ENCODE measurements at regions not wholly inside any gene's neighbourhood (a gene's known extent, or its start where the extent isn't known, plus 50 kb on each side); places are given as distances from the start of the nearest gene placed in this dataset.

- DNase-seq, result no peak
- Histone ChIP-seq H3K4me1 (ENCODE audit: control insufficient read depth in 1 of 2, insufficient read depth in 2 of 2, low read depth in 1 of 2, low read length in 1 of 2) (no peaks in the 10 kb centered on the region), H3K27me3 (ENCODE audit: insufficient read depth) (no peaks in the 10 kb centered on the region), H3K9me2 (no peaks in the 10 kb centered on the region), H3K27ac (ENCODE audit: low read depth in 2 of 2, low read length in 1 of 2) (no peak overlapping the region), H3F3A (replicated peaks; ENCODE audit: insufficient read depth) (no peaks in the 10 kb centered on the region), H2AFZ (ENCODE audit: low read depth) (no peak overlapping the region), H3K36me3 (replicated peaks in 1 of 2; ENCODE audit: control insufficient read depth in 1 of 2, insufficient read depth in 2 of 2, low read length in 1 of 2) (no peaks in the 10 kb centered on the region), H3K9me3 (no peaks in the 10 kb centered on the region), H3K4me2 (no peak overlapping the region), H3K79me2 (ENCODE audit: insufficient read depth) (no peaks in the 10 kb centered on the region), H3K4me3 (ENCODE audit: low read depth in 2 of 2, low read length in 1 of 2) (no peak overlapping the region), H4K20me1 (ENCODE audit: insufficient read depth) (no peaks in the 10 kb centered on the region), H3K9ac (no peak overlapping the region)
- TF ChIP-seq GABPA (IDR thresholded peaks at IDR 0.05; ENCODE audit: low read depth), result no peak
- no peak for TF ChIP-seq YY1 (IDR thresholded peaks at IDR 0.05; ENCODE audit: low read depth)
- no peak for TF ChIP-seq RXRA (IDR thresholded peaks at IDR 0.05; ENCODE audit: borderline replicate concordance, low read depth)
- no peak for TF ChIP-seq USF2 (IDR thresholded peaks at IDR 0.05; ENCODE audit: borderline replicate concordance, low read depth, low read length)
- TF ChIP-seq TCF12 (IDR thresholded peaks at IDR 0.05), result no peak
- CTCF ChIA-PET, result interaction anchor here (1.1 kb wide), 1 partner anchor 44 kb away, joined by 3 read pairs; no protein-coding TSS in a partner anchor
- POLR2A ChIA-PET, result no interaction called here
- WGBS (ENCODE audit: low lambda C conversion rate), result 9% methylated on average over 4 of the region's 4 CpGs
Measured at GRCh38 chr15:95303713-95304112, 1026.8 kb upstream of the NR2F2 start.

- H3K4me3 ChIP-seq (ENCODE audit: low read depth in 2 of 2, low read length in 1 of 2), result no peak overlapping the region
- H3K9ac ChIP-seq, result no peak overlapping the region
- no peak overlapping the region for H2AFZ ChIP-seq (ENCODE audit: low read depth)
- H3K4me2 ChIP-seq, result no peak overlapping the region
- H3K36me3 ChIP-seq (replicated peaks in 1 of 2; ENCODE audit: control insufficient read depth in 1 of 2, insufficient read depth in 2 of 2, low read length in 1 of 2), result no peaks in the 10 kb centered on the region
- H3K27ac ChIP-seq (ENCODE audit: low read depth in 2 of 2, low read length in 1 of 2), result no peak overlapping the region
- DNase-seq, result no peak
- TF ChIP-seq GATA2 (CRISPR knock-in tag; IDR thresholded peaks at IDR 0.05) (no peak), MAX (IDR thresholded peaks at IDR 0.05; ENCODE audit: low read depth) (no peak), SMC3 (IDR thresholded peaks at IDR 0.05; ENCODE audit: low read depth, low read length) (no peak), USF2 (IDR thresholded peaks at IDR 0.05; ENCODE audit: borderline replicate concordance, low read depth, low read length) (no peak), RXRA (IDR thresholded peaks at IDR 0.05; ENCODE audit: borderline replicate concordance, low read depth) (no peak), RCOR1 (IDR thresholded peaks at IDR 0.05; ENCODE audit: low read length) (no peak), ZBTB33 (IDR thresholded peaks at IDR 0.05; ENCODE audit: borderline replicate concordance, low read depth) (no peak), SIN3A (IDR thresholded peaks at IDR 0.05; ENCODE audit: borderline replicate concordance, low read depth, low read length) (no peak), RFX5 (IDR thresholded peaks at IDR 0.05; ENCODE audit: low read length) (no peak)
- no peaks in the 10 kb centered on the region for H3K9me3 ChIP-seq
- CTCF ChIA-PET, result interaction anchor here (1.1 kb wide), 1 partner anchor 45 kb away, joined by 3 read pairs; no protein-coding TSS in a partner anchor
- no peaks in the 10 kb centered on the region for H3K4me1 ChIP-seq (ENCODE audit: control insufficient read depth in 1 of 2, insufficient read depth in 2 of 2, low read depth in 1 of 2, low read length in 1 of 2)
- H3K27me3 ChIP-seq (ENCODE audit: insufficient read depth), result no peaks in the 10 kb centered on the region
- no peaks in the 10 kb centered on the region for H4K20me1 ChIP-seq (ENCODE audit: insufficient read depth)
- 17% methylated on average over 12 of the region's 12 CpGs for WGBS (ENCODE audit: low lambda C conversion rate)
- no peaks in the 10 kb centered on the region for H3F3A ChIP-seq (replicated peaks; ENCODE audit: insufficient read depth)
- H3K79me2 ChIP-seq (ENCODE audit: insufficient read depth), result no peaks in the 10 kb centered on the region
- H3K9me2 ChIP-seq, result no peaks in the 10 kb centered on the region
- POLR2A ChIA-PET, result no interaction called here
Measured at GRCh38 chr15:95304151-95304946, 1026.2 kb upstream of the NR2F2 start.
